GM18517 (cell line): ENCODE measurements at regions not wholly inside any gene's neighbourhood (a gene's known extent, or its start where the extent isn't known, plus 50 kb on each side); places are given as distances from the start of the nearest gene placed in this dataset.
"Not testable (repeated sequence)": the region's sequence is repeated elsewhere in the genome, so short reads cannot be mapped to it uniquely, and the experiment has no call there.

Experiments
- ATAC-seq: cut with Tn5 transposase; IDR thresholded peaks from one replicate; pipeline ENCODE4 v1.9.1; 2021; ENCODE audit warnings: mild to moderate bottlenecking, moderate library complexity; ENCODE audit not compliant: unreplicated experiment

- ATAC-seq = no peak
Observed at GRCh38 chr11:79514290-79514689, 73.5 kb upstream of the TENM4 start.

DNA sequence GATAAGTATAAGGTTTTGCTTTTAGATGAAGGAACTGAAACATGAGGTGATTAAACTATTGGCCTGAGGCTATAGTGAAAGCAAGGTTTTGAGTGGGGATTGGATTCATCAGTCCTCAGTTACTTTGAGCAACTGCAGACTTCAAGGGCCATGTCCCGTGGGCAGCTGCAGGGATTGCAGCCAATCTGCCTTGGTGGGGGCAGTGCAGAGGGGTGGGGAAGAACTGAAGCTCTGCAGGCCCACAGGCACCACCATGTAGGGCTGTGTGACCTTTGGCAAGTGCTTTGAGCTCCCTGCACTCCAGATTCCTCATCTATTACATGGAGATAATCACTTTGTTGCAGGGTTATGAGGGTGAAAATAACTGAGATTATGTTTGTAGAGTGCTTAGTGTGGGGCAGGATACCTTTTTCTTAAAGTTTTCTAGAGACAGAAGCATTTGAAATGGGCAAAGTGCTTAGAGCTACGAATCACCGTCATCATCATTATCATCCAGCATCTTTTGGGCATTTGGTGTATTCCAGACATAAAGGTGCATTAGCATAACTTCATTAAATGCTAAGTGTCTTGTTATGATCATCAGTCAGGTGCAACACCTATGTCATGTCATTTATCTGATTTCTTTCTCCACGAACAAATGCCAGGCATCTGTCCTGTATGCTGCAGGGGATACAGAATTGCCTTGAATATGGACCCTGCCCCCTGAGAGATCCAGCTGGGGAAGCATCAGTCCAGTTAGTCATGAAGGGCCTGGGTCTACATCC is 72.1 kb upstream of the TENM4 start:
- no peak for ATAC-seq

- no peak for ATAC-seq
Observed at GRCh38 chr11:79510960-79511359, 70.1 kb upstream of the TENM4 start.

DNA sequence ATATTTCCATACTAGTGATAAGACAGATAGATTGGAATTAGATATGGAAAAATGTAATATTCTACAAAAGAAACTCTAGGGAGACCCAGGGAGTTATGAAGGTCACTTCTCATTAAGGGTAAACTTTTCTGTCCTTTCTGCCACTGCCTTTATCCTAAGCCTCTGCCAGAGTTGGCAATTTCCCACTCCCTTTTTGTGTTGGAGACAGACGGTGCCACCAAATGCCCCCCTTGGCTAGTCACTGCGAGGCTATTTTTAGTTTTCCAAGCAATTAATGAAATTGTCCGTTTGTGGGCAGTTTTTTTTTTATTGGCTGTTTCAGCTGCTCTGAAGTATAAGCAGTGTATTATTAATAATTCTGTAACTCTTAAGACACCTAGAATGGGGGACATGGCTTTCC is 67.6 kb upstream of the TENM4 start:
- no peak for ATAC-seq

GRCh38 chr11:79507706-79508105 is 66.9 kb upstream of the TENM4 start:
- no peak for ATAC-seq

- no peak for ATAC-seq
Observed at GRCh38 chr11:79506734-79507344, 66.0 kb upstream of the TENM4 start.

DNA sequence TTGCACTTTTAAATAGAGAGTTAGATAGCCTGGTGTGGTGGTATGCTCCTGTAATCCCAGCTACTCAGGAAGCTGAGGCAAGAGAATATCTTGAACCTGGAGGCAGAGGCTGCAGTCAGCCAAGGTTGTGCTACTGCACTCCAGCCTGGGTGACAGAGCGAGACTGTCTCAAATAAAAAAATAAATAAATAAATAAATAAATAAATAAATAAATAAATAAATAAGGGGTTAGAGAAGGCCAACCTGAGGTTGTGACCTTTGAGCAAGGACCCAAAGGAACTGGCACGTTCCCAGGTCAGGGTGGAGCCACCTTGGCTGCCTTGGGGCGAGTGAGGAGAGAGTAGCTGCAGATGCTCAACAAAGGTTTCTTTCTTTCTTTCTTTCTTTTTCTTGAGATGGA is 65.3 kb upstream of the TENM4 start:
- ATAC-seq = no peak

DNA sequence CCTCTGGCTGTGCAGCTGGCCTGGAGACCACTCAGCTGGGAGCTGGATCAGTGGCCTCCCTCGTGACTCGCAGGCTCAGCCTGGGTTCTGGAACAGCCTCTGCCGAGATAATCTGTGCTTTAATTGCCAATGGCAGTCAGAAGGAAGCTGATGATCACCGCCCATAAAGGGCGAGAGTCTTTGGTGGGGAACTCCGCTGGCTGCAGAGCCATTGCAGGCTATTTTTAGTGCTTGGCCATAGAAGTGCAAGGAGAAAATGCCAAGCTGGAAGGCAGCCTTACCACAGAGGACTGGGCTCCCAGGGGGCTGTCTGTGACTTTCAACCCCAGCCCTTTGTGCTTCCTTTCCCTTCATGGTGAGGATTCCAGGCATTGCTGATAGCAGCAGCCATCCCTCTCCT is 62.2 kb upstream of the TENM4 start:
- ATAC-seq = no peak

- no peak for ATAC-seq
Observed at GRCh38 chr11:79501707-79502106, 60.9 kb upstream of the TENM4 start.

DNA sequence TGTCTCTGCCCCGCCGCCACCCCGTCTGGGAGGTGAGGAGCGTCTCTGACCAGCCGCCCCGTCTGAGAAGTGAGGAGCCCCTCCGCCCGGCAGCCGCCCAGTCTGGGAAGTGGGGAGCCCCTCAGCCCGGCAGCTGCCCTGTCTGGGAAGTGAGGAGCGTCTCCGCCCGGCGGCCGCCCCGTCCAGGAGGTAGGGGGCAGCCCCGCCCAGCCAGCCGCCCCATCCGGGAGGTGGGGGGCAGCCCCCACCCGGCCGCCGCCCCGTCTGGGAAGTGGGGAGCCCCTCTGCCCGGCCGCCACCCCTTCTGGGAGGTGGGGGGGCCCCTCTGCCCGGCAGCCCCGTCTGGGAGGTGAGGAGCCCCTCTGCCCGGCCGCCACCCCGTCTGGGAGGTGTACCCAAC is 59.1 kb upstream of the TENM4 start:
- ATAC-seq = not testable (repeated sequence)

GRCh38 chr11:79498667-79499066 is 57.8 kb upstream of the TENM4 start:
- ATAC-seq = no peak

GRCh38 chr11:79493555-79494171 is 52.8 kb upstream of the TENM4 start:
- peak; percentile 87 for ATAC-seq

DNA sequence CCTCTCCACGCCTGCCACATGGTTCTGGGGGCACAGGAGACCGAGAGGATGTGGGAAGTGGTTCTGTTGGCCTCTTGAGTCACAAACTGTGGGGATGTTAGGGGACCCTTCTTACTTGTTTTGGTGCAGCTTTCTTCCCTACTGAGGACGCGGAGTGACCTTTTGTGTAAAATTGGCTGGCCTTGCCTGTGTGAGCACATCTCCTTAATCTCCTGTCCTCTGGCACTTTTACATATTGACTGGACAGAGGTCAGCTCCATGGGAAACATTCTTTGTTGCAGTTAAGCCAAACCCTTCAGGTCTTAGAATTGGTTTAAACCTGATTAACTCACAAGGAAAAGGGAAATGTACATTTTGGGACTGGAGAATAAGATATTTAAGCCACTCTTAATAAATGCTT is 51.2 kb upstream of the TENM4 start:
- no peak for ATAC-seq
